B cell (primary cell): ENCODE measurements at regions not wholly inside any gene's neighbourhood (a gene's known extent, or its start where the extent isn't known, plus 50 kb on each side); places are given as distances from the start of the nearest gene placed in this dataset.

ENCODE experiments used
- EZH2 ChIP-seq: IDR thresholded peaks from 2 replicates; pipeline ENCODE4 v1.6.1; 2012; ENCODE audit warnings: borderline replicate concordance, low read depth, mild to moderate bottlenecking, moderate library complexity, low read length; ENCODE audit not compliant: insufficient read depth, poor library complexity, severe bottlenecking
- TF ChIP-seq, protein P1 (sequence below): fragments of 200-600 bp; IDR thresholded peaks from one replicate; pipeline ENCODE4 v1.8.0; 2022; ENCODE audit warnings: antibody characterized with exemption, mild to moderate bottlenecking

DNA sequence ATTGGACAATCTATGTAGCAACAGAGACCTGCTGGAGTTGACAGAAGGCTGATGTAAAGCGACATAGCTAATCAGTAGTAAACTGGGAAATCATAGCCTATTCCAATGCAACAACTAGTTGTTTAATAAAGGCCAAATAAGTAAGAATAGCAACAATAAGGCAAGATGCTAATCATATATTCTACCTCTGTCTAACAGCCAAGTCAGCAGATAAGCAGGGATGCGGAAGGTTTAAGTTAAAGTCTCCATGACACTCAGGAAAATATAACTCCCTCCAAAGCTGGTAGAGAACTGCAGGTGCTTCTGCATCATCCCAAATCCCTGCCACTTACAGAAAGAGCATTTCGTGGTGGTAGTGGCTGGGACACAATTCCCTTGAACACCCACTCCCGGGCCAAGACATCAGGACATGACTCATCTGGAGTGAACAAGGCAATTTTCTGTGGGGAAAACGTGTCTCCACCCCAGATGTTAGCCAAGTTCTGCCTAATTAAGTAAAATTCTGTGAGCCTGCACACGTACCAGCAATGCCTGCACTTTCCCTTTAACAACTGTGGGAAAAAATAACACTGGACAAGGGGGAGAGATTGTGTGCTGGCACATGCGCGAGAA, 413.6 kb upstream of the ID2 start:
- TF ChIP-seq, protein P1, sequence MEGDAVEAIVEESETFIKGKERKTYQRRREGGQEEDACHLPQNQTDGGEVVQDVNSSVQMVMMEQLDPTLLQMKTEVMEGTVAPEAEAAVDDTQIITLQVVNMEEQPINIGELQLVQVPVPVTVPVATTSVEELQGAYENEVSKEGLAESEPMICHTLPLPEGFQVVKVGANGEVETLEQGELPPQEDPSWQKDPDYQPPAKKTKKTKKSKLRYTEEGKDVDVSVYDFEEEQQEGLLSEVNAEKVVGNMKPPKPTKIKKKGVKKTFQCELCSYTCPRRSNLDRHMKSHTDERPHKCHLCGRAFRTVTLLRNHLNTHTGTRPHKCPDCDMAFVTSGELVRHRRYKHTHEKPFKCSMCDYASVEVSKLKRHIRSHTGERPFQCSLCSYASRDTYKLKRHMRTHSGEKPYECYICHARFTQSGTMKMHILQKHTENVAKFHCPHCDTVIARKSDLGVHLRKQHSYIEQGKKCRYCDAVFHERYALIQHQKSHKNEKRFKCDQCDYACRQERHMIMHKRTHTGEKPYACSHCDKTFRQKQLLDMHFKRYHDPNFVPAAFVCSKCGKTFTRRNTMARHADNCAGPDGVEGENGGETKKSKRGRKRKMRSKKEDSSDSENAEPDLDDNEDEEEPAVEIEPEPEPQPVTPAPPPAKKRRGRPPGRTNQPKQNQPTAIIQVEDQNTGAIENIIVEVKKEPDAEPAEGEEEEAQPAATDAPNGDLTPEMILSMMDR, result no peak
- no peak for TF ChIP-seq EZH2
